ENCODE measurements at regions not wholly inside any gene's neighbourhood (a gene's known extent, or its start where the extent isn't known, plus 50 kb on each side); places are given as distances from the start of the nearest gene placed in this dataset.

- no peak for TF ChIP-seq CTCF (IDR thresholded peaks at IDR 0.05; ENCODE audit: low read depth, low read length)
- Histone ChIP-seq H3K27ac (no peak overlapping the region), H3K9me3 (ENCODE audit: low read depth) (no peaks in the 10 kb centered on the region)
Observed at GRCh38 chr19:57016491-57016890, 103.3 kb upstream of the USP29 start.

GRCh38 chr19:57025491-57025890 is 94.3 kb upstream of the USP29 start:
- H3K4me1 ChIP-seq (ENCODE audit: low read depth): no peaks in the 10 kb centered on the region
- no peaks in the 10 kb centered on the region for H3K36me3 ChIP-seq
- H3K27ac ChIP-seq: no peak overlapping the region
- TF ChIP-seq CTCF (IDR thresholded peaks at IDR 0.05; ENCODE audit: low read depth, low read length): no peak
- H3K9me3 ChIP-seq (ENCODE audit: low read depth): no peaks in the 10 kb centered on the region
- H3K27me3 ChIP-seq: no peaks in the 10 kb centered on the region
- no peak overlapping the region for H3K4me3 ChIP-seq
- no peak for DNase-seq (ENCODE audit: low read depth in 1 of 2, low spot score in 1 of 2)

More at GRCh38 chr19:57016491-57016890, 103.3 kb upstream of the USP29 start:
- Histone ChIP-seq H3K4me3 (no peak overlapping the region), H3K36me3 (no peaks in the 10 kb centered on the region), H3K27me3 (no peaks in the 10 kb centered on the region), H3K4me1 (ENCODE audit: low read depth) (no peaks in the 10 kb centered on the region)
- no peak for DNase-seq (ENCODE audit: low read depth in 1 of 2, low spot score in 1 of 2)

- Histone ChIP-seq H3K27ac (no peak overlapping the region), H3K9me3 (ENCODE audit: low read depth) (no peaks in the 10 kb centered on the region)
Observed at GRCh38 chr19:57026476-57026875, 93.3 kb upstream of the USP29 start.

GRCh38 chr19:57027360-57027759 is 92.4 kb upstream of the USP29 start:
- H3K4me3 ChIP-seq: no peak overlapping the region
- H3K36me3 ChIP-seq: no peaks in the 10 kb centered on the region
- no peaks in the 10 kb centered on the region for H3K4me1 ChIP-seq (ENCODE audit: low read depth)
- no peak for TF ChIP-seq CTCF (IDR thresholded peaks at IDR 0.05; ENCODE audit: low read depth, low read length)
- DNase-seq (ENCODE audit: low read depth in 1 of 2, low spot score in 1 of 2): no peak
- no peaks in the 10 kb centered on the region for H3K27me3 ChIP-seq
- no peaks in the 10 kb centered on the region for H3K9me3 ChIP-seq (ENCODE audit: low read depth)
- no peak overlapping the region for H3K27ac ChIP-seq

More at GRCh38 chr19:57026476-57026875, 93.3 kb upstream of the USP29 start:
- TF ChIP-seq CTCF (IDR thresholded peaks at IDR 0.05; ENCODE audit: low read depth, low read length): no peak
- Histone ChIP-seq H3K27me3 (no peaks in the 10 kb centered on the region), H3K36me3 (no peaks in the 10 kb centered on the region), H3K4me1 (ENCODE audit: low read depth) (no peaks in the 10 kb centered on the region), H3K4me3 (no peak overlapping the region)
- DNase-seq (ENCODE audit: low read depth in 1 of 2, low spot score in 1 of 2): no peak

GRCh38 chr19:57028804-57029525 is 90.8 kb upstream of the USP29 start:
- Histone ChIP-seq H3K9me3 (ENCODE audit: low read depth) (no peaks in the 10 kb centered on the region), H3K36me3 (no peaks in the 10 kb centered on the region), H3K4me1 (ENCODE audit: low read depth) (no peaks in the 10 kb centered on the region), H3K27me3 (no peaks in the 10 kb centered on the region), H3K4me3 (no peak overlapping the region), H3K27ac (no peak overlapping the region)
- no peak for DNase-seq (ENCODE audit: low read depth in 1 of 2, low spot score in 1 of 2)
- TF ChIP-seq CTCF (IDR thresholded peaks at IDR 0.05; ENCODE audit: low read depth, low read length): no peak
